Nephron progenitor cell (in vitro differentiated cells): ENCODE measurements at regions not wholly inside any gene's neighbourhood (a gene's known extent, or its start where the extent isn't known, plus 50 kb on each side); places are given as distances from the start of the nearest gene placed in this dataset.

Source experiments
- DNase-seq: peaks from one replicate; pipeline ENCODE4 v3.0.0; 2021
- H3K27ac Mint-ChIP-seq: 2 replicates; pipeline ENCODE4 v1.8.0; 2021; ENCODE audit warnings: mild to moderate bottlenecking, moderate library complexity, mixed read lengths
- H3K27me3 Mint-ChIP-seq: 2 replicates; pipeline ENCODE4 v1.8.0; 2021; ENCODE audit warnings: mild to moderate bottlenecking, low read depth, mixed read lengths; ENCODE audit not compliant: poor library complexity
- H3K36me3 Mint-ChIP-seq: 2 replicates; pipeline ENCODE4 v1.8.0; 2021; ENCODE audit warnings: low read depth, mixed read lengths
- H3K4me1 Mint-ChIP-seq: 2 replicates; pipeline ENCODE4 v1.8.0; 2021; ENCODE audit warnings: mixed read lengths
- H3K4me3 Mint-ChIP-seq: 2 replicates; pipeline ENCODE4 v1.8.0; 2021; ENCODE audit warnings: mild to moderate bottlenecking, moderate library complexity, mixed read lengths
- H3K9me3 Mint-ChIP-seq: 2 replicates; pipeline ENCODE4 v1.8.0; 2021; ENCODE audit warnings: mild to moderate bottlenecking, moderate library complexity, mixed read lengths
- TF ChIP-seq, protein P1 (sequence below): fragments of 200-600 bp; sonication (generic); IDR thresholded peaks from 2 replicates; pipeline ENCODE4 v1.5.0; 2021; ENCODE audit warnings: antibody characterized with exemption

- H3K9me3 Mint-ChIP-seq = no peaks in the 10 kb centered on the region
- H3K4me3 Mint-ChIP-seq = no peak overlapping the region
- no peak overlapping the region for H3K27ac Mint-ChIP-seq
- DNase-seq = no peak
- no peaks in the 10 kb centered on the region for H3K27me3 Mint-ChIP-seq
- TF ChIP-seq, protein P1, sequence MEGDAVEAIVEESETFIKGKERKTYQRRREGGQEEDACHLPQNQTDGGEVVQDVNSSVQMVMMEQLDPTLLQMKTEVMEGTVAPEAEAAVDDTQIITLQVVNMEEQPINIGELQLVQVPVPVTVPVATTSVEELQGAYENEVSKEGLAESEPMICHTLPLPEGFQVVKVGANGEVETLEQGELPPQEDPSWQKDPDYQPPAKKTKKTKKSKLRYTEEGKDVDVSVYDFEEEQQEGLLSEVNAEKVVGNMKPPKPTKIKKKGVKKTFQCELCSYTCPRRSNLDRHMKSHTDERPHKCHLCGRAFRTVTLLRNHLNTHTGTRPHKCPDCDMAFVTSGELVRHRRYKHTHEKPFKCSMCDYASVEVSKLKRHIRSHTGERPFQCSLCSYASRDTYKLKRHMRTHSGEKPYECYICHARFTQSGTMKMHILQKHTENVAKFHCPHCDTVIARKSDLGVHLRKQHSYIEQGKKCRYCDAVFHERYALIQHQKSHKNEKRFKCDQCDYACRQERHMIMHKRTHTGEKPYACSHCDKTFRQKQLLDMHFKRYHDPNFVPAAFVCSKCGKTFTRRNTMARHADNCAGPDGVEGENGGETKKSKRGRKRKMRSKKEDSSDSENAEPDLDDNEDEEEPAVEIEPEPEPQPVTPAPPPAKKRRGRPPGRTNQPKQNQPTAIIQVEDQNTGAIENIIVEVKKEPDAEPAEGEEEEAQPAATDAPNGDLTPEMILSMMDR = no peak
- no peaks in the 10 kb centered on the region for H3K36me3 Mint-ChIP-seq
- peaks cover 50% of the 10 kb centered on the region for H3K4me1 Mint-ChIP-seq
These were observed 143.8 kb downstream of the FGF1 start for GRCh38 chr5:142542078-142542477.

DNA sequence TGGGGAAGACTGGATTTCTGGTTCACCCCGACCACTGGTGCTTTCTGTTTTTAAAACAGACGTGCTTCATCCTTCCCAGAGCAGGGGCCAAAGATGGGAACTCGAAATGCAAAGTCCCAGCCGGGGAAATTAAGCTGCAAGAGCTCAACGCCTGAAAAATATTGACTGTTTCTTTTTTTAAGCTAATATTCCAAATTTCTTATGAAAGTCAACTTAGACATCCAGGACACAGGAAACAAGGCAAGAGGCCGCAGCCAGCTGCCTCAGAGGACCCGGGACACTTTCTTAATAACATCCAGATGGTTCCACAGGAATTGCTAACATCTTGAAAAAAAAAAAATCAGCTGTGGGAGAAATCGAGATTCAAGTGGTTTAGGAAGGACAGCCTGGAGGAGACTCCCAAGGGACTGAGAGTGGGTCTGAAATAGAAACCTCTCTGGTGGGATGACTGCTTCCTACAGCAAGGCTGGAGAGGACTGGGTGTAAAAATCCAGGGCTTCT is 144.9 kb downstream of the FGF1 start:
- DNase-seq = no peak
- H3K36me3 Mint-ChIP-seq = peaks cover 5% of the 10 kb centered on the region
- H3K4me3 Mint-ChIP-seq = no peak overlapping the region
- peak overlapping the region; percentile 79 for H3K27ac Mint-ChIP-seq
- H3K27me3 Mint-ChIP-seq = no peaks in the 10 kb centered on the region
- H3K9me3 Mint-ChIP-seq = peaks cover 6% of the 10 kb centered on the region
- peaks cover 50% of the 10 kb centered on the region for H3K4me1 Mint-ChIP-seq
- TF ChIP-seq, protein P1 = no peak

DNA sequence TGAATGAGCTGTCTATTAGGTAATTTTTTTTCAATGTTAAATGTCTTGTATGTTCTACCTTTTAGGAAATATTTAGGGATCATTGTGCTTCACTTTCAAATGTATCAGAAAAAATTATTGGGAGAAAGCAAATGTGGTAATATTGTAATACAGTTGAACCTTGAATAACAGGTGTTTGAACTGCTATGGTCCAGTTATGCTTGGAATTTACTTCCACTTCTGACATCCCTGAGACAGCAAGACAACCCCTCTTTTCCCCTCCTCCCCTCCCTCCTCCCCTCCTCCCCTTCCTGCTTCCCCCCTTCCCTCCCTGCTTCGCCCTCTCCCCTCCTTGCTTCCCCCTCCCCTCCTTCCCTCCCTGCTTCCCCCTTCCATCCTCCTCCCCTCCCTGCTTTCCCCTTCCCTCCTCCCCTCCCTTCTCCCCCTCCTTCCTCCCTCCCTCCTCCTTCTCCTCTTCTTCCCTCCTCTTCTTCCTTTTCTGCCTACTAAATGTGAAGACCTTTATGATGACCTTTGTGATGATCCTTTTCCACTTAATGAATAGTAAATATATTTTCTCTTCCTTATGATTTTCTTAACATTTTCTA is 146.6 kb downstream of the FGF1 start:
- no peak for DNase-seq
- H3K4me1 Mint-ChIP-seq = peaks cover 34% of the 10 kb centered on the region
- no peak overlapping the region for H3K27ac Mint-ChIP-seq
- H3K36me3 Mint-ChIP-seq = peaks cover 13% of the 10 kb centered on the region
- no peaks in the 10 kb centered on the region for H3K27me3 Mint-ChIP-seq
- peaks cover 23% of the 10 kb centered on the region for H3K9me3 Mint-ChIP-seq
- TF ChIP-seq, protein P1 = no peak
- H3K4me3 Mint-ChIP-seq = no peak overlapping the region

DNA sequence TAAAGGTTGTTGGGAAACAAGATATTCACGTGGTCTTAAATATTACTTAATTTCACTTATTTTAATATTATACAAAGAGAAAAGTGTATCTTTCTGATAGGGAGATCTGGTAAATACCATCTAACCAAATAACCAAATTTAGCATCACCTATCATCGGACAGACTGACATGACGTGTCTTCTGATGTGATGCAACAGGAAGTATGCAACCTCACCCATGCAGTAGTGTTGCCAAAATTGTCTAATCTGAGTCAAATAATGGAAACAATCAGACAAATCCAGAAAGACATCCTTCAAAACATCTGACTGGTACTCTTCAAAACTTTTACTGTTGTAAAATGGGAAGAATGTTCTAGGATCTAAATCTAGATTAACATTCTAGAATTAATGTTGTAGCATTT is 148.0 kb downstream of the FGF1 start:
- H3K4me1 Mint-ChIP-seq = peaks cover 25% of the 10 kb centered on the region
- no peak for DNase-seq
- no peak overlapping the region for H3K4me3 Mint-ChIP-seq
- peaks cover 31% of the 10 kb centered on the region for H3K9me3 Mint-ChIP-seq
- peaks cover 16% of the 10 kb centered on the region for H3K36me3 Mint-ChIP-seq
- no peak overlapping the region for H3K27ac Mint-ChIP-seq
- TF ChIP-seq, protein P1 = no peak
- H3K27me3 Mint-ChIP-seq = no peaks in the 10 kb centered on the region

DNA sequence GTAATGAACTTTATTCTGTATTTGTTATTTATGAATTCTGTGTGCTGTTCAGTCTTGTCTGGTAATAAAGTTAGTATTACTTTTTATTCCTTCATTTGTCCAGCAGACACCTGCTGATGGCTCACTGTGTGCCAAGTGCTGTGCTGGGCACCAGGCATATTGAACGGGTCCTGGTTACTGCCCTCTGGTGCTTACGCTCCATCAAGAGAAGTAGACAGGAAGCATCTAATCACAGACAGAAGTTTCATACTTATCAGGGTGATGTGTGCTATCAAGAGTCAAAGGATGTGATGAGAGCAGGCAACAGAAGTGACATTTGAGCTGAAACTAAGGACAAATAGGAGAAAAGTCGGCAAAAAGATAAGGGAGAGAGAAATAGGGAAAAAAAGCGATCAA is 153.1 kb downstream of the FGF1 start:
- Mint-ChIP-seq H3K4me1 (peaks cover 6% of the 10 kb centered on the region), H3K27me3 (no peaks in the 10 kb centered on the region), H3K27ac (peak overlapping the region; percentile 23), H3K4me3 (no peak overlapping the region), H3K9me3 (peaks cover 34% of the 10 kb centered on the region), H3K36me3 (peaks cover 21% of the 10 kb centered on the region)
- DNase-seq = no peak
- TF ChIP-seq, protein P1 = no peak
